T1000 (cell line): ENCODE measurements at regions not wholly inside any gene's neighbourhood (a gene's known extent, or its start where the extent isn't known, plus 50 kb on each side); places are given as distances from the start of the nearest gene placed in this dataset.

Source experiments
- DNase-seq: peaks from one replicate; lab custom pipeline; 2025; ENCODE audit warnings: mixed read lengths; lab: John Stamatoyannopoulos, UW

- no peak for DNase-seq
Measured at GRCh38 chr5:174590820-174591219, 133.6 kb upstream of the MSX2 start.

- DNase-seq, result no peak
Measured at GRCh38 chr5:174596429-174596828, 128.0 kb upstream of the MSX2 start.

- DNase-seq, result no peak
Measured at GRCh38 chr5:174599992-174600391, 124.4 kb upstream of the MSX2 start.

- no peak for DNase-seq
Measured at GRCh38 chr5:174601946-174602345, 122.4 kb upstream of the MSX2 start.

GRCh38 chr5:174606153-174606552 lies 118.2 kb upstream of the MSX2 start:
- no peak for DNase-seq

DNA sequence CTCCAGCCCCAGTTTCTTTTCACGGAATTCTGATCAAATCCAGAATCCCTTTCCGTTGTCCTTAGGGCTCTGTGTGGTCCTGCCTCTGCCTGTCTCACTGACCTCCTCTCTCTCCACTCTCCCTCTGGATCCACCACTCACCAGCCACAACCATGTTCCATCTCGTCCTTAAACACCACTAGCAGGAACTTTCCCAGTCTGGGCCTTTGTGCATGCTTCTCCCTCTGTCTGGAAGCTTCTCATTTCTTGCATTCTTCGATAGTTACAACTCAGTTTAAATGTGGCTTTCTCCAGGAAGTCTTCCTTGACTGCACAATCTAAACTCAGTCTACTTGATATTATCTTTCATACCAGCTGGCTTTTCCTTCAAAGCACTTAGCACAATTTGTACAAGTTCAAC lies 117.7 kb upstream of the MSX2 start:
- DNase-seq, result no peak

DNA sequence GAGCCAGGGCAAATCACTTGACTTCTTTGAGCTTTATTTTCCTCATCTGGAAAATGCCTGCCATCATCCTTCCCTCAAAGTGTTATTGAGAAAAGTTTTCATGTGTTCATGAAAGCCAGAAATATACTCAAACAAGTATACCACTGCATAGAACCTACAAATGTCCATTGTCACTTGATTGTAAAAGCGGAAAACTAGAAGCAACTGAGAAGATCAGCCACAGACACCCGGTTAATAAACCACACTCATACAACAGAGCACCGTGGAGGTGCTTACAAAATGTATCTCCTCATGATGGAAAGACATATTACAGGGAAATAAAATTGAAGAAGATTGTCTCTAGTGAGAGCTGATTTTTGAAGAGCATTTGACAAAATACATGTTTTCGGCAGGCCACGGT lies 117.2 kb upstream of the MSX2 start:
- no peak for DNase-seq

GRCh38 chr5:174607916-174608315 lies 116.5 kb upstream of the MSX2 start:
- DNase-seq, result no peak

DNA sequence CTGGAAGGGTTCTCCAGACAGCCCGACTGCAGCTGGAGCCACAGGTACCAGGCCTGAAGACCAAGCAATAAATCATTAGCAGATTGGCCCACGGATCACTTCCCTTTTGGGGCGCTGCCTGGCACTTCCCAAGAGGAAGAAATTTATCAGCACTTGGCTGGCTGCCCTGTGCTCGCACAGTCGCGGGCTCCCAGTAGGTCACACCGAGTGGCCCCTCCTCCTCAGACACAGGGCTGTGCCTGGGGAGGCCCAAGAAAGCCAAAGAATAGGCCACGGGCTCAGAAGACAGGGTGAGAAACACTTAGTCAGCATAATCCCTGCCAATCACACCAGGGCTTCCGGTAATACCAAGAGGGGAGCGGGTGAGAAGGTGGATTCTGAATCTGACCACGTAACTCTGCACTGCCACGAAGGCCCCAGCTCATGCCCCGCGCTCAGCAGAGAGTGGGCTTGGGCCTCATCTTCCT lies 115.7 kb upstream of the MSX2 start:
- no peak for DNase-seq

DNA sequence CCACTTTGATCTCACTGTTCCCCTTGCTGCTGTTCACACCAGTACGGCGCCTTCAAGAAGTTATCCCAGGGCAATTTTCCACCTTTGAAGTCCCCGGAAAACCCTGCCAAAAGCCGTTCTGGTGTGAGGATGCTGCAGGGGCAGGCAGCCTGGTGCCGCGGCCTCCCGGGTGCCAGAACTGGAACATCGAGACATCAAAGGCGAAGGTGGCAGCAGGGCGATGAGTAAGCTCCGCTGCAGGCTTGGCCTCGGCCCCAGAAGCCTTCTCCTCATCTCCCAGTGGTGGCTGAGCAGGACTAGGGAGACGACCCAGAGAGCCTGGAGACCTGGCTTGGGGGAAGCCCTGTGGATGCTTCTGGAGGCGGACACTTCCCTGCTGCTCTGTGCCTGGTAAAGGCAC lies 115.3 kb upstream of the MSX2 start:
- no peak for DNase-seq

GRCh38 chr5:174610968-174611367 lies 113.4 kb upstream of the MSX2 start:
- no peak for DNase-seq

GRCh38 chr5:174612686-174613085 lies 111.7 kb upstream of the MSX2 start:
- DNase-seq, result peak; percentile 53

GRCh38 chr5:174614500-174615135 lies 109.8 kb upstream of the MSX2 start:
- DNase-seq, result no peak

DNA sequence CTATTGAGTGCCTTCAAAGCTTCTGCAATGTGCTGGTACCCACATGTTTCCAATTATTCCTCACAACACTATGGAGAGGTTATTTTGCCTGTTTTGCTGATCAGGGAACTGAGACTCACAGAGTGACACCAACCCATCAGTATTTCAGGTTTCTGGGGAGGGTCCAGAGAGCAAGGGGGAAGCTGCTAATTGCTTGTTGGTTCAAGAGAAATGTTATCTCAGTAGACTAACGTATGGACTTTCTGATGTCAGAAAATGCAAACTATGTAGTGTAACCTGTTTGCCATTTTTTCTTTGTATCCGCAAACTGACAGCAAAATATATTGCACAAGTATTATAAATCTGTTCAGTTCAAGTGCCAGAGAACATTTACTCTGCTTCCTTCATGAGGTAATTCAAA lies 108.3 kb upstream of the MSX2 start:
- no peak for DNase-seq

DNA sequence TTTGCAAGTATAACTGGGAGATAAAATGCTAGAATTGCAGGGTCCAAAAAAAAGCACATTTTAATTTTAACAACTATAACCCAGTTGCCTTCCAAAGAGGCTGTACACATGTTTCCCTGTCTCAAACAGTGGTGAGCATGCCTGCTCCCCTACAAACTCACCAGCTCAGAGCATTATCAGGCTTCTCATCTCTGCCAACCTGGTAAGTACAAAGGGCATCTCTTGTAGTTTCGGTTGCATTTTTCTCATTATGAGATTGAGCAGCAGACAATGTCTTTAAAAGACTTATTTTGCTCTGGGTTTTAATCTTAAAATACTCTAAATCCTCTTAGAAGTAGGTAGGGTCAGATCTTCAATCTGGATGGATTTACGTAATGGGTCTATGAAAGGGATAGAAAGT lies 107.1 kb upstream of the MSX2 start:
- no peak for DNase-seq

GRCh38 chr5:174617910-174618309 lies 106.5 kb upstream of the MSX2 start:
- DNase-seq, result no peak

DNA sequence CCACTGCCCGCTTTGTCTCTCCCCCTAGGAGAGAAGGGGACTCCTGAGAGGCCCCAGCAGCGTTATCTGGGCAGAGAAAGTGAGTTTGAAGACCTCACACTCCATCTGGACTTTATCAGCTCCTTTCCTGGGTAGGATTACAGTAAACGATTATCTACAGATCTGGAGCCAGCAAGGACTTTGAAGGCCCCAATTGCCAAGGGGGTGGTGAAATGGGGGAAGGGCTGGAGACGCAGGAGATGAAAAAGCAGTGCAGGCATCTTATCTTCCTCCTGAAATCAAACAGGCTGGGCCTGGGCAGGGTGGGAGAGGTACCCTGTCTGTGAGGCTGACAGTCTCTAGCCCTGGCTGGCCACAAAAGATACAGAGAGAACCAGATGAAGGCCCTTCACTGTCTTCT lies 105.8 kb upstream of the MSX2 start:
- no peak for DNase-seq

DNA sequence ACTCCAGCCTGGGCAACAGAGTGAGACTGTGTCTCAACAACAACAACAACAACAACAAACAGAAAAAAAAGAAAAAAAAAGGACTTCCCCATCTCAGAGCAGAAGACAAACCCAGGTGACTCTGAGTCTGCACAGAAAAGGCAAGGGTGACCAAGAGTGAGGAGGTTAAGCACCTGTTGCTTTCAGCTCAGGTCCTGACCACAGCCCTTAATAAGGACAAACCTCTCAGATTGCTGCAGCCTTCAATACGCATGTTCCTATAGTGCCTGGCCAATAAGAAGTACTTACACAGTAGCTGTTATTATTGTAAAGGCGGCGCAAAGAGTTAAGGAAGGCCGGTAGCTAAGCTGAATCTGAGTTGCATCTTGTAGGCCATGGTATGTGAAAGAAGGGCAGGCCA lies 102.3 kb upstream of the MSX2 start:
- DNase-seq, result no peak

DNA sequence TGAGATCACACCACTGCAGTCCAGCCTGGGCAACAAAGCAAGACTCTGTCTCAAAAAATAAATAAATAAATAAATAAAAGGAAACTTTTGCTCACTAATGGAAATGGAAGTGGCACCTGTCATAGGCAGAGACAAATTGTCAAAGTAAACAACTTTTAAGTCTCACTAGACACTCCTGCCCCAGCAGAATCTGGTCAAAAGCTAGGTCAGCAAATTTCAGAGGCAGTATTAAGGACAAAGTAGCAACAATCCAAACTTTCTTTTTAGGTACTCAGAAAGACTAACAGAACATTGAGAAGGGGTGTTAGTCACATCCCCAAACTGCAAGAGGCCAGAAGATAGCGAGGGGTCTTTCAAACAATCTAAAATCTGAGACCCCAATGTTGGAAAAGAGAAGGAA lies 101.4 kb upstream of the MSX2 start:
- DNase-seq, result no peak

- no peak for DNase-seq
Measured at GRCh38 chr5:174623433-174624019, 100.9 kb upstream of the MSX2 start.

GRCh38 chr5:174624733-174625522 lies 99.5 kb upstream of the MSX2 start:
- DNase-seq, result no peak

GRCh38 chr5:174625591-174626350 lies 98.6 kb upstream of the MSX2 start:
- no peak for DNase-seq
